ENCODE measurements at regions not wholly inside any gene's neighbourhood (a gene's known extent, or its start where the extent isn't known, plus 50 kb on each side); places are given as distances from the start of the nearest gene placed in this dataset.

- TF ChIP-seq TAF1 (IDR thresholded peaks at IDR 0.05; ENCODE audit: borderline replicate concordance, low read depth, low read length) (no peak), POLR2AphosphoS5 (IDR thresholded peaks at IDR 0.05; ENCODE audit: low read depth, low read length) (no peak), POLR2A (IDR thresholded peaks at IDR 0.05; ENCODE audit: low read depth, low read length) (no peak)
Measured at GRCh38 chr11:127452533-127452932, 452.0 kb upstream of the KIRREL3 start.
